HepG2 (cell line): ENCODE measurements at regions not wholly inside any gene's neighbourhood (a gene's known extent, or its start where the extent isn't known, plus 50 kb on each side); places are given as distances from the start of the nearest gene placed in this dataset.

ENCODE experiments used
- ATAC-seq: fragments of 200-7000 bp; cut with Tn5 transposase; 3 replicates; pipeline ENCODE4 v1.9.1; 2020; ENCODE audit warnings: mild to moderate bottlenecking, moderate library complexity
- BruUV-seq: library from RNA; stranded (reverse); fragments of 400-500 nt; replicated peaks from 2 replicates; lab custom pipeline; 2021; lab: Mats Ljungman, UMichigan
- CTCF ChIA-PET: fragments of 300-600 bp; formaldehyde crosslinking; extraction: SDS; loops from one replicate; lab custom pipeline; 2021; ENCODE audit warnings: low total read pairs, inconsistent platforms, low intra/inter-chr PET ratio; lab: Yijun Ruan, JAX
- POLR2A ChIA-PET: fragments of 350-600 bp; sonication (Branson Sonifier 250); formaldehyde crosslinking; loops from one replicate; lab custom pipeline; 2020; ENCODE audit warnings: antibody characterized with exemption, inconsistent platforms; lab: Yijun Ruan, JAX
- DNase-seq: peaks from one replicate; pipeline ENCODE4 v3.0.0-alpha.2; 2015; ENCODE audit warnings: low spot score
- FAIRE-seq: peaks from 3 replicates; lab custom pipeline; 2011; peaks lifted over from hg19 to GRCh38; lab: Jason Lieb, UNC
- H2AFZ ChIP-seq: one replicate; pipeline ENCODE4 v1.6.1; 2011; ENCODE audit warnings: low read length, inconsistent platforms
- H3K27ac ChIP-seq: fragments of 300-600 bp; 3 replicates; pipeline ENCODE4 v1.8.0; 2011; ENCODE audit warnings: mixed run types, mild to moderate bottlenecking, mixed read lengths, low read length, inconsistent platforms; ENCODE audit not compliant: insufficient read depth; ENCODE audit errors: extremely low read length
- H3K27me3 ChIP-seq, 2 experiments: fragments of 200-600 bp in 1 of 2; 2 replicates in 1 of 2; 3 replicates in 1 of 2; pipeline versions ENCODE4 v1.6.0 to v1.8.0; 2011; ENCODE audit warnings: low read length in 2 of 2, mild to moderate bottlenecking in 2 of 2, moderate library complexity in 2 of 2, inconsistent platforms in 1 of 2; ENCODE audit not compliant: insufficient read depth in 2 of 2, control insufficient read depth in 1 of 2
- H3K36me3 ChIP-seq, 2 experiments: fragments of 200-600 bp in 1 of 2; replicated peaks in 1 of 2; 2 replicates in 1 of 2; 3 replicates in 1 of 2; pipeline versions ENCODE4 v1.5.1 to v1.8.0; 2011; ENCODE audit warnings: low read length in 2 of 2, inconsistent platforms in 1 of 2; ENCODE audit not compliant: insufficient read depth in 2 of 2, control insufficient read depth in 1 of 2
- H3K4me1 ChIP-seq: 2 replicates; pipeline ENCODE4 v1.5.1; 2012; ENCODE audit warnings: low read length, inconsistent platforms; ENCODE audit not compliant: insufficient read depth
- H3K4me2 ChIP-seq: 2 replicates; pipeline ENCODE4 v1.6.0; 2011; ENCODE audit warnings: low read depth, low read length, inconsistent platforms
- H3K4me3 ChIP-seq, 3 experiments: fragments of 200-600 bp in 1 of 3; sonication (generic), shearing (Covaris generic) in 1 of 3; replicated peaks in 1 of 3; 2 replicates each; pipeline ENCODE4 v1.5.1; 2011 to 2016; ENCODE audit warnings: low read length in 3 of 3, inconsistent platforms in 2 of 3, low read depth in 2 of 3, mild to moderate bottlenecking in 2 of 3, control low read depth in 1 of 3, mixed read lengths in 1 of 3; ENCODE audit not compliant: insufficient read depth in 1 of 3
- H3K79me2 ChIP-seq: one replicate; pipeline ENCODE4 v1.6.1; 2011; ENCODE audit warnings: low read length, inconsistent platforms; ENCODE audit not compliant: insufficient read depth
- H3K9ac ChIP-seq: 2 replicates; pipeline ENCODE4 v1.6.0; 2011; ENCODE audit warnings: mild to moderate bottlenecking, low read depth, low read length, inconsistent platforms; ENCODE audit not compliant: insufficient read depth
- H3K9me3 ChIP-seq: 2 replicates; pipeline ENCODE4 v1.5.1; 2012; ENCODE audit warnings: mild to moderate bottlenecking, low read length
- H4K20me1 ChIP-seq: 2 replicates; pipeline ENCODE4 v1.6.0; 2011; ENCODE audit warnings: inconsistent platforms, mild to moderate bottlenecking, low read length, moderate library complexity; ENCODE audit not compliant: insufficient read depth
- CEBPZ ChIP-seq: IDR thresholded peaks from 2 replicates; pipeline ENCODE4 v1.6.1; 2012; ENCODE audit warnings: low read length, improper control_type of control experiment
- CREBL2 ChIP-seq: sonication (generic); formaldehyde crosslinking; IDR thresholded peaks from 2 replicates; pipeline ENCODE4 v1.8.1; 2023; ENCODE audit warnings: missing genetic modification reagents, mild to moderate bottlenecking, borderline replicate concordance
- CSRNP2 ChIP-seq: sonication (generic); formaldehyde crosslinking; conservative IDR thresholded peaks from 2 replicates; pipeline ENCODE4 v1.8.0; 2022; ENCODE audit warnings: low read depth, missing genetic modification reagents
- DNMT1 ChIP-seq: sonication (generic); formaldehyde crosslinking; IDR thresholded peaks from 2 replicates; pipeline ENCODE4 v1.5.1; 2020; ENCODE audit warnings: mild to moderate bottlenecking, missing genetic modification reagents
- GPN1 ChIP-seq: sonication (generic); formaldehyde crosslinking; IDR thresholded peaks from 2 replicates; pipeline ENCODE4 v1.5.1; 2020; ENCODE audit warnings: missing genetic modification reagents, borderline replicate concordance
- IKZF4 ChIP-seq: sonication (generic); formaldehyde crosslinking; IDR thresholded peaks from 2 replicates; pipeline ENCODE4 v1.5.1; 2020; ENCODE audit warnings: borderline replicate concordance, mild to moderate bottlenecking, low read depth, missing genetic modification reagents; ENCODE audit errors: not compliant biosample characterization
- JARID2 ChIP-seq: sonication (generic); formaldehyde crosslinking; IDR thresholded peaks from 2 replicates; pipeline ENCODE4 v1.8.1; 2023; ENCODE audit warnings: missing genetic modification reagents, inconsistent platforms; ENCODE audit not compliant: insufficient replicate concordance
- KDM3A ChIP-seq: IDR thresholded peaks from 2 replicates; pipeline ENCODE4 v1.6.1; 2018; ENCODE audit warnings: low read depth, missing compliant biosample characterization
- MAF1 ChIP-seq: sonication (generic); formaldehyde crosslinking; IDR thresholded peaks from 2 replicates; pipeline ENCODE4 v1.5.0; 2020; ENCODE audit warnings: missing genetic modification reagents, borderline replicate concordance
- MXI1 ChIP-seq: IDR thresholded peaks from 3 replicates; pipeline ENCODE4 v1.6.1; 2012; ENCODE audit warnings: low read depth, low read length, inconsistent platforms, borderline replicate concordance
- SOX5 ChIP-seq: IDR thresholded peaks from 2 replicates; pipeline ENCODE4 v1.6.1; 2016; ENCODE audit warnings: borderline replicate concordance
- ZFYVE20 ChIP-seq: sonication (generic); formaldehyde crosslinking; IDR thresholded peaks from 2 replicates; pipeline ENCODE4 v1.8.0; 2023; ENCODE audit warnings: low read depth, mild to moderate bottlenecking, moderate library complexity, missing genetic modification reagents, borderline replicate concordance
- ZKSCAN8 ChIP-seq: IDR thresholded peaks from 2 replicates; pipeline ENCODE4 v1.6.1; 2016; ENCODE audit warnings: borderline replicate concordance, missing genetic modification reagents, missing compliant biosample characterization
- ZNF574 ChIP-seq: sonication (generic); formaldehyde crosslinking; IDR thresholded peaks from 2 replicates; pipeline ENCODE4 v1.4.0; 2020; ENCODE audit warnings: missing genetic modification reagents
- ZNF891 ChIP-seq: sonication (generic); formaldehyde crosslinking; IDR thresholded peaks from 2 replicates; pipeline ENCODE4 v1.5.0; 2020; ENCODE audit warnings: mild to moderate bottlenecking, missing genetic modification reagents
- WGBS: methylation state at CpG from one replicate; pipeline ENCODE4 v1.1.6; 2017; ENCODE audit warnings: low lambda C conversion rate; 5-methylcytosine and 5-hydroxymethylcytosine counted together
- in situ Hi-C: cut with HindIII; loops from 2 replicates; pipeline ENCODE4 v1.10.0; 2017; ENCODE audit warnings: low pct_unique_long_range_greater_than_20kb; ENCODE audit not compliant: extremely low pct_ligation_motif_present
- intact Hi-C: fragments of 100-400 bp; cut with micrococcal nuclease; formaldehyde crosslinking; loops from one replicate; pipeline ENCODE4 v1.10.0; 2022; ENCODE audit not compliant: unreplicated experiment

GRCh38 chr1:60196026-60196425 lies 122.5 kb upstream of the C1orf87 start:
- H3K4me3 ChIP-seq = no peak overlapping the region
- FAIRE-seq = no peak
- H3K27ac ChIP-seq = no peak overlapping the region
- ATAC-seq = no peak
- in situ Hi-C loops (no loop called here), intact Hi-C loops (no loop called here)
- no peaks in the 10 kb centered on the region for H3K36me3 ChIP-seq
- H3K9ac ChIP-seq = no peak overlapping the region
- H2AFZ ChIP-seq = no peak overlapping the region
- TF ChIP-seq KDM3A (CRISPR knock-in tag) = no peak
- no peak for TF ChIP-seq IKZF4 (CRISPR knock-in tag)
- TF ChIP-seq MAF1 (CRISPR knock-in tag) = no peak
- no peak for TF ChIP-seq ZNF891 (CRISPR knock-in tag)
- TF ChIP-seq CREBL2 = no peak
- TF ChIP-seq CSRNP2 (CRISPR knock-in tag) = no peak
- TF ChIP-seq SOX5 (CRISPR knock-in tag) = no peak
- no peak for TF ChIP-seq MXI1
- TF ChIP-seq CEBPZ = no peak
- TF ChIP-seq GPN1 (CRISPR knock-in tag) = no peak
- no peak for TF ChIP-seq DNMT1 (CRISPR knock-in tag)
- TF ChIP-seq ZNF574 (CRISPR knock-in tag) = no peak
- no peak for TF ChIP-seq ZFYVE20 (CRISPR knock-in tag)
- TF ChIP-seq JARID2 = no peak
- no peak for TF ChIP-seq ZKSCAN8 (CRISPR knock-in tag)
- BruUV-seq = no TSS peak
- ChIA-PET CTCF (no interaction called here), POLR2A (no interaction called here)
- no peaks in the 10 kb centered on the region for H4K20me1 ChIP-seq
- H3K9me3 ChIP-seq = no peaks in the 10 kb centered on the region
- H3K4me1 ChIP-seq = no peaks in the 10 kb centered on the region
- no peak for DNase-seq
- WGBS = 14% methylated on average over 1 of the region's 1 CpG
- H3K79me2 ChIP-seq = no peaks in the 10 kb centered on the region
- peaks cover 0 to 2% of the 10 kb centered on the region in 2 experiments; a peak in 1 of 5 replicates for H3K27me3 ChIP-seq
- H3K4me2 ChIP-seq = no peak overlapping the region
